ENCODE measurements at regions not wholly inside any gene's neighbourhood (a gene's known extent, or its start where the extent isn't known, plus 50 kb on each side); places are given as distances from the start of the nearest gene placed in this dataset.

DNA sequence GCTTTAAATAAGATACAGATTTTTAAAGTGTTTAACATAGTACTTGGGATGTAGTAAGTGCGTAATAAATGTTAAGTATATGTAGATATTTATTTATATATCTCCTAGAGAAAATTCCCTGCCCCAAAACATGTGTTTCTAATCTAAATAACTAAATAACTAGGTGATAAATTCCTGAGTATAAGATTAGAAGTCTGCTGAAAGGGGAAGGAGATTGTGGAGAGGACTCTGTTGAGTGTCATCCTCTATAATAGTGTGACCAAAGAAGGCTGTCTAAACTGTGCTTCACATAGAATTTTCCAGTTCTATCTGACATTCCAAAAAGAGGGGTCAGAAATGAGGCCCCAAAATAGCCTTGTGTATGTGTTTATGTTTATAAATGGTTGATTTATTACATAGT lies 590.5 kb upstream of the ADAMTS5 start:
- TF ChIP-seq, protein P1, sequence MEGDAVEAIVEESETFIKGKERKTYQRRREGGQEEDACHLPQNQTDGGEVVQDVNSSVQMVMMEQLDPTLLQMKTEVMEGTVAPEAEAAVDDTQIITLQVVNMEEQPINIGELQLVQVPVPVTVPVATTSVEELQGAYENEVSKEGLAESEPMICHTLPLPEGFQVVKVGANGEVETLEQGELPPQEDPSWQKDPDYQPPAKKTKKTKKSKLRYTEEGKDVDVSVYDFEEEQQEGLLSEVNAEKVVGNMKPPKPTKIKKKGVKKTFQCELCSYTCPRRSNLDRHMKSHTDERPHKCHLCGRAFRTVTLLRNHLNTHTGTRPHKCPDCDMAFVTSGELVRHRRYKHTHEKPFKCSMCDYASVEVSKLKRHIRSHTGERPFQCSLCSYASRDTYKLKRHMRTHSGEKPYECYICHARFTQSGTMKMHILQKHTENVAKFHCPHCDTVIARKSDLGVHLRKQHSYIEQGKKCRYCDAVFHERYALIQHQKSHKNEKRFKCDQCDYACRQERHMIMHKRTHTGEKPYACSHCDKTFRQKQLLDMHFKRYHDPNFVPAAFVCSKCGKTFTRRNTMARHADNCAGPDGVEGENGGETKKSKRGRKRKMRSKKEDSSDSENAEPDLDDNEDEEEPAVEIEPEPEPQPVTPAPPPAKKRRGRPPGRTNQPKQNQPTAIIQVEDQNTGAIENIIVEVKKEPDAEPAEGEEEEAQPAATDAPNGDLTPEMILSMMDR (conservative IDR thresholded peaks at IDR 0.05): no peak
- no peak for TF ChIP-seq ZFX (IDR thresholded peaks at IDR 0.05)
